ENCODE measurements at regions not wholly inside any gene's neighbourhood (a gene's known extent, or its start where the extent isn't known, plus 50 kb on each side); places are given as distances from the start of the nearest gene placed in this dataset.

DNA sequence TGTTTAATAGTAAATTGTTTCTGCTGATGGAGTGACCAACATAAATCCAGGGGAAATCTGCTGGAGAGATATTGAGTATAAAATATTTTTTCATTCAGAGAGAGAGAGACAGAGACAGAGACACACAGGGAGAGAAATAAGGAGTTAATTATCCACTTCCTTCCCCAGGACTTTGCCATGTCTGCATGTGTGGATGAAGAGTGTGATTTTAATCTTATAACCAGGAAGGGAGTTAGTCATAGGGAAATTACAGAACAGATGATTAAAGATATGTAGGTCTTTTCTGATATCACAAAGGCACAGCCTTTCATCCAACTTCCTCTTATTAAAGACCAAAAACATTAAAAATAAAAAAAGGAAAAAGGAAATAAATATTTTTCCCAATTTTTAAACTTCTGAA lies 526.3 kb downstream of the SPRY1 start:
- TF ChIP-seq, protein P1, sequence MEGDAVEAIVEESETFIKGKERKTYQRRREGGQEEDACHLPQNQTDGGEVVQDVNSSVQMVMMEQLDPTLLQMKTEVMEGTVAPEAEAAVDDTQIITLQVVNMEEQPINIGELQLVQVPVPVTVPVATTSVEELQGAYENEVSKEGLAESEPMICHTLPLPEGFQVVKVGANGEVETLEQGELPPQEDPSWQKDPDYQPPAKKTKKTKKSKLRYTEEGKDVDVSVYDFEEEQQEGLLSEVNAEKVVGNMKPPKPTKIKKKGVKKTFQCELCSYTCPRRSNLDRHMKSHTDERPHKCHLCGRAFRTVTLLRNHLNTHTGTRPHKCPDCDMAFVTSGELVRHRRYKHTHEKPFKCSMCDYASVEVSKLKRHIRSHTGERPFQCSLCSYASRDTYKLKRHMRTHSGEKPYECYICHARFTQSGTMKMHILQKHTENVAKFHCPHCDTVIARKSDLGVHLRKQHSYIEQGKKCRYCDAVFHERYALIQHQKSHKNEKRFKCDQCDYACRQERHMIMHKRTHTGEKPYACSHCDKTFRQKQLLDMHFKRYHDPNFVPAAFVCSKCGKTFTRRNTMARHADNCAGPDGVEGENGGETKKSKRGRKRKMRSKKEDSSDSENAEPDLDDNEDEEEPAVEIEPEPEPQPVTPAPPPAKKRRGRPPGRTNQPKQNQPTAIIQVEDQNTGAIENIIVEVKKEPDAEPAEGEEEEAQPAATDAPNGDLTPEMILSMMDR (IDR thresholded peaks at IDR 0.05; ENCODE audit: low read length) = no peak
- no peak for TF ChIP-seq EZH2 (IDR thresholded peaks at IDR 0.05; ENCODE audit: borderline replicate concordance, low read length)
